PC-3 (cell line): ENCODE measurements at regions not wholly inside any gene's neighbourhood (a gene's known extent, or its start where the extent isn't known, plus 50 kb on each side); places are given as distances from the start of the nearest gene placed in this dataset.

Source experiments
- ATAC-seq: fragments of 200-7000 bp; cut with Tn5 transposase; 2 replicates; pipeline ENCODE4 v1.9.1; 2020; ENCODE audit warnings: mild to moderate bottlenecking, moderate library complexity
- BruUV-seq: library from RNA; stranded (reverse); fragments of 400-500 nt; replicated peaks from 2 replicates; lab custom pipeline; 2021; lab: Mats Ljungman, UMichigan
- CTCF ChIA-PET: fragments of 300-600 bp; sonication (Branson Sonifier 250); formaldehyde crosslinking; loops from one replicate; lab custom pipeline; 2022; ENCODE audit warnings: antibody characterized with exemption; lab: Charles Lee
- POLR2A ChIA-PET: fragments of 300-600 bp; sonication (Branson Sonifier 250); formaldehyde crosslinking; loops from one replicate; lab custom pipeline; 2022; ENCODE audit warnings: antibody characterized with exemption; ENCODE audit not compliant: unreplicated experiment; lab: Charles Lee
- DNase-seq: peaks from one replicate; pipeline ENCODE4 v3.0.0-alpha.2; 2015
- H2AFZ ChIP-seq: fragments of 300-600 bp; sonication (generic); 2 replicates; pipeline ENCODE4 v1.6.0; 2016; ENCODE audit warnings: antibody characterized with exemption, low read length
- H3F3A ChIP-seq: fragments of 300-600 bp; sonication (generic); one replicate; pipeline ENCODE4 v1.6.0; 2017; ENCODE audit warnings: antibody characterized with exemption, low read length, control low read depth, mild to moderate bottlenecking; ENCODE audit not compliant: unreplicated experiment
- H3K27ac ChIP-seq: fragments of 300-600 bp; sonication (generic); 2 replicates; pipeline ENCODE4 v1.5.1; 2016; ENCODE audit warnings: mild to moderate bottlenecking, low read length
- H3K27me3 ChIP-seq: fragments of 300-600 bp; sonication (generic); 2 replicates; pipeline ENCODE4 v1.6.1; 2016; ENCODE audit warnings: low read length, mixed read lengths
- H3K36me3 ChIP-seq: fragments of 300-600 bp; sonication (generic); 2 replicates; pipeline ENCODE4 v1.6.1; 2016; ENCODE audit warnings: low read depth, mixed run types, low read length, mixed read lengths
- H3K4me1 ChIP-seq: fragments of 300-600 bp; sonication (generic); 2 replicates; pipeline ENCODE4 v1.5.1; 2016; ENCODE audit warnings: low read length; ENCODE audit not compliant: insufficient read depth
- H3K4me2 ChIP-seq: fragments of 300-600 bp; sonication (generic); 2 replicates; pipeline ENCODE4 v1.6.0; 2016; ENCODE audit warnings: low read length
- H3K4me3 ChIP-seq: fragments of 300-600 bp; sonication (generic); 2 replicates; pipeline ENCODE4 v1.5.1; 2016; ENCODE audit warnings: mild to moderate bottlenecking, low read length, mixed read lengths
- H3K79me2 ChIP-seq: fragments of 300-600 bp; sonication (generic); 2 replicates; pipeline ENCODE4 v1.6.1; 2017; ENCODE audit warnings: low read length, mixed read lengths
- H3K9ac ChIP-seq: fragments of 300-600 bp; sonication (generic); 2 replicates; pipeline ENCODE4 v1.6.0; 2016; ENCODE audit warnings: mild to moderate bottlenecking, low read length
- H3K9me2 ChIP-seq: fragments of 300-600 bp; sonication (generic); replicated peaks from 2 replicates; pipeline ENCODE4 v1.6.1; 2016; ENCODE audit warnings: mixed run types, low read length, mixed read lengths
- H3K9me3 ChIP-seq: fragments of 300-600 bp; sonication (generic); 2 replicates; pipeline ENCODE4 v1.6.1; 2016; ENCODE audit warnings: low read length, mixed read lengths
- H4K20me1 ChIP-seq: fragments of 300-600 bp; sonication (generic); 2 replicates; pipeline ENCODE4 v1.6.1; 2016; ENCODE audit warnings: low read length, mixed read lengths
- EZH2 ChIP-seq: fragments of 300-600 bp; sonication (generic); IDR thresholded peaks from one replicate; pipeline ENCODE4 v1.6.1; 2017; ENCODE audit warnings: antibody characterized with exemption, mild to moderate bottlenecking, low read length; ENCODE audit not compliant: unreplicated experiment
- EZH2phosphoT487 ChIP-seq: fragments of 300-600 bp; sonication (generic); IDR thresholded peaks from 2 replicates; pipeline ENCODE4 v1.6.1; 2018; ENCODE audit warnings: mild to moderate bottlenecking, antibody characterized with exemption, low read length, borderline replicate concordance
- intact Hi-C: fragments of 100-400 bp; cut with micrococcal nuclease; formaldehyde crosslinking; loops from 2 replicates; pipeline ENCODE4 v1.9.0; 2023
- TF ChIP-seq, protein P1 (sequence below): fragments of 300-600 bp; sonication (generic); conservative IDR thresholded peaks from 2 replicates; pipeline ENCODE4 v1.5.1; 2017; ENCODE audit warnings: antibody characterized with exemption, low read depth, mild to moderate bottlenecking, low read length

DNA sequence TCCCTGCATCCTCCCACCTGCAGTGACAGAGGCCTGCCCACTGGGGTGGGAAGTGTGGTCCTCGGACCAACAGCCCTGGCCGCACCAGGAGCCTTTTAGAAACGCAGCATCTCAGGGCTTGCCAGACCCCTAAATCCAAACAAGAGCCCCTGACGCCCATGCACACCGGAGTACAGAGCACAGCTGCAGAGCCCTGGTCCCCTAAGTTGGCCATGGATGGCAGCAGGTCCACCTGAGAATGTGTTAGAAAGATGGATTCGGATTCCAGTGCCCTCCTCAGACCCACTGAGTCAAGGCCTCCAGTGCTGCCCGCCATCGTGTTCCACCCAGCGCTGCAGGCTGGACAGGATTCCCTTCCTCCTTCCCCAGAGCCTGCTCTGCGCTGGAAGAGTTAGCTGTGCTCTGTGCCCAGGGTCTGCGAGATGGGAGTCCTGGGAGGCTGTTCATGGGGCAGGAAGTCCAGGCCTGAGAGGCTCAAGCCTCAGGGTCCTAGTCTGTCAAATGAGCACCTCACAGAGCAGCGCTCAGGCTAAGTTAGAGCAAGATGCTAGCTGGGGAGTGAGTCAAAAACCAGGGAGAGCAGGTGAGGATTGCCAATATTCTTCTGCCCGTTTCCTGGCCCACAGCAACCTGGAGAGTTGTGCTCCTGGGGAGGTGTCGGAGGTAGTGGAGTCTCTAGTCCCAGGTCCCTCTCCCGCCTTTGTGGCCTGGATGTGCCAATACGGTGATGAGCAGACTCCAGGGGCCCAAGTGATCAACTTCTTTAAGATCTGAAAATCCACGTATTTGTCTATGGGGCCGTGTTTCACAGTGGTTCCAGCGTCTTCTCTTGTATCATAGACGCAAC, 95.9 kb upstream of the GPR26 start:
- Histone ChIP-seq H3K9ac (no peak overlapping the region), H3K27ac (no peak overlapping the region), H3K4me3 (no peak overlapping the region), H3K79me2 (no peaks in the 10 kb centered on the region), H3K4me1 (peaks cover 20% of the 10 kb centered on the region), H3K9me3 (no peaks in the 10 kb centered on the region), H3K9me2 (no peaks in the 10 kb centered on the region), H2AFZ (no peak overlapping the region), H4K20me1 (no peaks in the 10 kb centered on the region), H3K27me3 (no peaks in the 10 kb centered on the region), H3F3A (no peaks in the 10 kb centered on the region), H3K36me3 (no peaks in the 10 kb centered on the region), H3K4me2 (no peak overlapping the region)
- CTCF ChIA-PET = no interaction called here
- POLR2A ChIA-PET = no interaction called here
- ATAC-seq (no peak), DNase-seq (no peak)
- TF ChIP-seq, protein P1, sequence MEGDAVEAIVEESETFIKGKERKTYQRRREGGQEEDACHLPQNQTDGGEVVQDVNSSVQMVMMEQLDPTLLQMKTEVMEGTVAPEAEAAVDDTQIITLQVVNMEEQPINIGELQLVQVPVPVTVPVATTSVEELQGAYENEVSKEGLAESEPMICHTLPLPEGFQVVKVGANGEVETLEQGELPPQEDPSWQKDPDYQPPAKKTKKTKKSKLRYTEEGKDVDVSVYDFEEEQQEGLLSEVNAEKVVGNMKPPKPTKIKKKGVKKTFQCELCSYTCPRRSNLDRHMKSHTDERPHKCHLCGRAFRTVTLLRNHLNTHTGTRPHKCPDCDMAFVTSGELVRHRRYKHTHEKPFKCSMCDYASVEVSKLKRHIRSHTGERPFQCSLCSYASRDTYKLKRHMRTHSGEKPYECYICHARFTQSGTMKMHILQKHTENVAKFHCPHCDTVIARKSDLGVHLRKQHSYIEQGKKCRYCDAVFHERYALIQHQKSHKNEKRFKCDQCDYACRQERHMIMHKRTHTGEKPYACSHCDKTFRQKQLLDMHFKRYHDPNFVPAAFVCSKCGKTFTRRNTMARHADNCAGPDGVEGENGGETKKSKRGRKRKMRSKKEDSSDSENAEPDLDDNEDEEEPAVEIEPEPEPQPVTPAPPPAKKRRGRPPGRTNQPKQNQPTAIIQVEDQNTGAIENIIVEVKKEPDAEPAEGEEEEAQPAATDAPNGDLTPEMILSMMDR = no peak
- TF ChIP-seq EZH2phosphoT487 = no peak
- no peak for TF ChIP-seq EZH2
- intact Hi-C loops = no loop called here
- no TSS peak for BruUV-seq

DNA sequence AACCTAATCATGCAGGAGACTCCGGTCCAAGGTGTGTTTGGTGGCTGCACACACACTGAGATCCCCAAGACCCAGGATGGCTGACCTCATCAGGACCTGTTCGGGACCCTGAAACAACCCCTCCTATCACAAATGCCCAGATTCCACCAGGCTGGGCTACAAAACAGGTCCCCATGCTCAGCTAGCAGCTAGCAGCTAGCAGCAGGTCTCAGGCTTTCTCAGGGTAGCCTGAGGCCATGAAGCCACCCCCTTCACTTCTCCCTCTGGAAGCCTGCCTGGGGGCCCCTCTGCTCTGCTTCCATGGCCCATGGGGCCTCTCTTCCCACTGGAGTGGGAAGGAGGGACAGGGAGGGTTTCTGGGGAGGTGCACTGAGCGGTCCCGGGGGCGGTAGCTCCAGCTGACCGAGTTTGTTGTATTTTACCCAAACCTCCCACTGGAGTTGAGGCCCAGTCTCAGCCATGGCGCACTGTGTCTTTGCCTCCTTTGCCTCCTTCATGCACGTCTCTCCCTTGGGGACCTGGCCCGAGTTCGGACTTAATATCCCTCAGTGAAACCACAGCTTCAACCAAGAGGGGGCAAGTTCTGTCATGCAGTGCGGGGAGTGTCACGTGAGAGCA, 95.1 kb upstream of the GPR26 start:
- H3K4me2 ChIP-seq = no peak overlapping the region
- H3K27me3 ChIP-seq = no peaks in the 10 kb centered on the region
- H3K9me2 ChIP-seq = no peaks in the 10 kb centered on the region
- no peaks in the 10 kb centered on the region for H4K20me1 ChIP-seq
- ChIA-PET POLR2A (no interaction called here), CTCF (no interaction called here)
- H3K9ac ChIP-seq = no peak overlapping the region
- TF ChIP-seq, protein P1 = no peak
- no peak for TF ChIP-seq EZH2
- TF ChIP-seq EZH2phosphoT487 = no peak
- DNase-seq (no peak), ATAC-seq (no peak)
- H3K9me3 ChIP-seq = no peaks in the 10 kb centered on the region
- no peak overlapping the region for H2AFZ ChIP-seq
- no peaks in the 10 kb centered on the region for H3K79me2 ChIP-seq
- no peaks in the 10 kb centered on the region for H3F3A ChIP-seq
- no peaks in the 10 kb centered on the region for H3K36me3 ChIP-seq
- no TSS peak for BruUV-seq
- intact Hi-C loops = no loop called here
- no peak overlapping the region for H3K27ac ChIP-seq
- H3K4me3 ChIP-seq = no peak overlapping the region
- H3K4me1 ChIP-seq = peaks cover 16% of the 10 kb centered on the region

DNA sequence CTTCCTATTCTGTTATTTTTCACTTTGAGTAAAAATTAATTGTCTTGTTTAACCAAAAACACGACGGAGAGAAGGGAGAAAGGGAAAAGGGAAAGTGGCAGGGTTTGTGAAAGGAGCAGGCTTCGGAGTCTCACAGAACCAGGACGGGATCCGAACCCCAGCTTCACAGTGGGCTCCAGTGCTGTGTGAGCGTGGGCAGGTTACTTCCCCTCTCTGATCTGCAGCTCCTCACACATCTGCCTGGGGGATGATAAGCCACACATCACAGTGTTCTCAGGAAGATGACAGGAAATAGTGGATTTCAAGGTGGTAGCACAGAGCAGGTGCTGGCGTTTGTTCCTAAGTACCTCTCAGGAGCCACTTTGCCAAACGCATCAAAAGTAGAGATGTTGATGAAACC, 94.2 kb upstream of the GPR26 start:
- Histone ChIP-seq H3K79me2 (no peaks in the 10 kb centered on the region), H3K27ac (no peak overlapping the region), H3K36me3 (no peaks in the 10 kb centered on the region), H3K4me2 (no peak overlapping the region), H3K9me3 (no peaks in the 10 kb centered on the region), H2AFZ (no peak overlapping the region), H3K9ac (no peak overlapping the region), H3K4me3 (no peak overlapping the region), H3K4me1 (peaks cover 16% of the 10 kb centered on the region), H3K27me3 (no peaks in the 10 kb centered on the region), H4K20me1 (no peaks in the 10 kb centered on the region), H3K9me2 (no peaks in the 10 kb centered on the region), H3F3A (no peaks in the 10 kb centered on the region)
- ATAC-seq (no peak), DNase-seq (no peak)
- ChIA-PET CTCF (no interaction called here), POLR2A (no interaction called here)
- no TSS peak for BruUV-seq
- TF ChIP-seq EZH2phosphoT487 (no peak), EZH2 (no peak)
- TF ChIP-seq, protein P1 = no peak
- intact Hi-C loops = no loop called here
